Coronary artery (tissue), 2 donors: ENCODE measurements at regions not wholly inside any gene's neighbourhood (a gene's known extent, or its start where the extent isn't known, plus 50 kb on each side); places are given as distances from the start of the nearest gene placed in this dataset.
A peak's percentile ranks its signal among the peaks of the same experiment; 100 is the strongest.

Source experiments
- DNase-seq: peaks from one replicate; pipeline ENCODE4 v3.0.0-alpha.2; 2017; ENCODE audit warnings: low spot score
- H3K27ac ChIP-seq, 2 donors: fragments of 200-600 bp; sonication (generic); one replicate each; pipeline ENCODE4 v1.5.1; 2016 to 2019
- H3K4me3 ChIP-seq: fragments of 200-600 bp; sonication (generic); 2 replicates; pipeline ENCODE4 v1.5.1; 2016; ENCODE audit warnings: mild to moderate bottlenecking, moderate library complexity
- CTCF ChIP-seq: fragments of 200-600 bp; sonication (generic); IDR thresholded peaks from one replicate; pipeline ENCODE4 v1.5.1; 2019; ENCODE audit warnings: antibody characterized with exemption

- Histone ChIP-seq H3K4me3 (no peak overlapping the region), H3K27ac (peak overlapping the region; percentile 76 to 86)
- DNase-seq, result no peak
- TF ChIP-seq CTCF, result no peak
Observed at GRCh38 chr1:228919914-228920313, 184.6 kb downstream of the RHOU start.

- no peak overlapping the region for H3K4me3 ChIP-seq
- DNase-seq, result no peak
- TF ChIP-seq CTCF, result no peak
- peak overlapping the region; percentile 76 to 86 for H3K27ac ChIP-seq
Observed at GRCh38 chr1:228920831-228921230, 185.6 kb downstream of the RHOU start.

GRCh38 chr1:228921481-228921880 is 186.2 kb downstream of the RHOU start:
- Histone ChIP-seq H3K27ac (no peak overlapping the region), H3K4me3 (no peak overlapping the region)
- DNase-seq, result no peak
- TF ChIP-seq CTCF, result no peak

GRCh38 chr1:228922722-228923376 is 187.6 kb downstream of the RHOU start:
- Histone ChIP-seq H3K27ac (no peak overlapping the region), H3K4me3 (no peak overlapping the region)
- no peak for DNase-seq
- TF ChIP-seq CTCF, result no peak

- Histone ChIP-seq H3K27ac (no peak overlapping the region), H3K4me3 (no peak overlapping the region)
- TF ChIP-seq CTCF, result no peak
- peak; percentile 31 for DNase-seq
Observed at GRCh38 chr1:228923973-228924686, 188.9 kb downstream of the RHOU start.

GRCh38 chr1:228925691-228926090 is 190.4 kb downstream of the RHOU start:
- peak; percentile 45 for DNase-seq
- Histone ChIP-seq H3K27ac (no peak overlapping the region), H3K4me3 (no peak overlapping the region)
- TF ChIP-seq CTCF, result no peak

- H3K4me3 ChIP-seq, result no peak overlapping the region
- no peak for DNase-seq
- H3K27ac ChIP-seq, result no peak overlapping the region
- TF ChIP-seq CTCF, result no peak
Observed at GRCh38 chr1:228927421-228927820, 192.1 kb downstream of the RHOU start.
